Activated naive CD4-positive, alpha-beta T cell treated with anti-CD3 and anti-CD28 coated beads, Interleukin-2, amount 50 U/mL, for 16 hours (primary cell): ENCODE measurements at regions not wholly inside any gene's neighbourhood (a gene's known extent, or its start where the extent isn't known, plus 50 kb on each side); places are given as distances from the start of the nearest gene placed in this dataset.
"Not testable (repeated sequence)": the region's sequence is repeated elsewhere in the genome, so short reads cannot be mapped to it uniquely, and the experiment has no call there.

Experiments
- DNase-seq: peaks from one replicate; pipeline ENCODE4 v3.0.0-alpha.2; 2020

DNA sequence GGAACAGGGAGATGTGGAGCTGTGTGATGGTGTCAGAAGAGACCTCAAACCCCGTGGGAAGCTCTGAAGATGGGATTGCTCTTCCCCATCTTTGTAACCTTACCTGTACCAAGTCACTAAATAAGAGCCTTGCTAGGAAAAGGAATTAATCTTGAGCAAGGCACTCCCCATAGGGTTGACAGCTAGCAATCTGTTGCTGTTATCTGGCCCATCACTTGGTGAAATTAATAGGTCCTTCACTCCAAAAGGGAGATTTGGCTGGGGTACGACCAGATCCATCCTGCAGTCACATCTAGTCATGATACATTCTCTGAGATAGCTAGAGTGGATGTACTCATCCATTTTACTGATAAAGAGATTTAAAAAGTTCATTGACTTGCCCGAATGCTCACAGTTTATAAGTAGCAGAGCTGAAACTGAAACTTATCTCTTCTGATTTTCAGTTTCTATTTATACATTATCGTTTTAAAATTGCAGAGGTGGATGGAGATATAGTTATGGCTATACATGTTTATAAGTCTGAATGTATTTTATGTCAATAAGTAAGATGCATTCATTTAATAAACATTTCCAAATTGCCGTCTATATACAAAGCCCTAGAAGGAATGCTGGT, 299.1 kb upstream of the MCTP2 start:
- DNase-seq: no peak

DNA sequence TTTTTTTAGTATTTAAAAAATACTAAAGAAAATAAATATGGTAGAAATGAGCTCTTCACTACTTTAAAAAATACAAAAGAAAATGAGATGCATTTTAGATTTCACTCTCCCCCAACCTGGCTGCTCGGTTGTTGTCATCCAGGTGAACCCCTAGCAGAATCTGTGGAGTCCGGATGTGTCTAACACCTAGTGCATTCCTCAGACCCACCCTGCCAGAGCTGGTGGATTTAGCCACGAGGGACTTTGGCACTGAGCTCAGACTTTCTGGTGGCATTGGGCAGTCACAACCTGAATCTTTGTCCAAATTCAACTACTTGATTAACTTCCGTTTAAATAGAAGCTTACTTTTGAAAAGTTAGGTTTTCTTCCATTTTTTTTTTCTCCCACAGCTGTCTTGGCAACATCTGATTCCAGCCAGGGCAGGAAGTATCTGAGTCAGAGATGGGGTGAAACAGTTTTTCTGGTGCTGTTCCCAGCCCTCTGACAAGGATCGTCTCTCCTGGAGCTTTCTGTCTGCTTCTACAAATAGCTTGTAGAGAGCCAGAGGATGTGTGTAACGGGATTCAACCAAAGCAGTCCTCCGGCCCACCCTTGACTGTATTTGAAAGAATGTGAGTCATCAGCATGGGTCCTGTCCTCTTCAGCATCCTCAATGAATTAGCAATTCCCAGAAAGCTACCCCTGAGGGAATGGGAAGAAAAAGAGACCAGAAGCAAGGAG, 301.8 kb upstream of the MCTP2 start:
- no peak for DNase-seq

DNA sequence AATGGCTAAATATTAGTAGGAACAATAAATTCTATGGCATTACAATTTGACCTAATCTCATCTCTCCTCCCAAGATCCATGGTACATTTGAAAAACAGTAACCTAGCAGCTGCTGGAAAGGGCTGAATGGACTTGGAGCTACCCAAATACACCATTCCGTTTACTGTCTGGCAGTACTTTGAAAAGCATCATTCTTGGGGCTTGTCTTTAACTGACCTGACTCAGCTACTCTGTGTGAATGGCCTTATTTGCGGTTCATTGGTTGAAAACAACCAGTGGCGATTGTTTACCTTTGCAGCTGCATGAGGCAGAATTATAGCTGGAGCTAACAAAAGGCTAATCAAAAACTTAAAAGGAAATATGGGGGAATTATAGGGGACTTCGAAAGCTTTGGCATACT, 311.2 kb upstream of the MCTP2 start:
- DNase-seq: no peak

DNA sequence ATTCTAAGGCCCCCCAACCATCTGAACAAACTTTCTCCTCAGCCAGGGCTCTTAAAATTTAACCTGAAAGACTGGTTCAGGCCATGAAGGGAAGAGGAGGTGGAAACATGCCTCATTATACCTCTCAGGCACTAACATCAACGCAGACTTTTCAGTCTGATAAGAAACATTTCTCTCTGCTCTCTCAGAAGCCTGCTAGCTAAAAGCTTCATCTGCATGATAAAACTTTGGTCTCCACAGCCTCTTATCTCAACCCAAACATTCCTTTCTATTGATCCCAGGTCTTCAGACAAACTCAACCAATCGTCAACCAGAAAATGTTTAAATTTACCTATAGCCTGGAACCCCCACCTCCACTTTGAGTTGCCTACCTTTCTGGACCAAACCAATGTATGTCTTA, 312.6 kb upstream of the MCTP2 start:
- not testable (repeated sequence) for DNase-seq

DNA sequence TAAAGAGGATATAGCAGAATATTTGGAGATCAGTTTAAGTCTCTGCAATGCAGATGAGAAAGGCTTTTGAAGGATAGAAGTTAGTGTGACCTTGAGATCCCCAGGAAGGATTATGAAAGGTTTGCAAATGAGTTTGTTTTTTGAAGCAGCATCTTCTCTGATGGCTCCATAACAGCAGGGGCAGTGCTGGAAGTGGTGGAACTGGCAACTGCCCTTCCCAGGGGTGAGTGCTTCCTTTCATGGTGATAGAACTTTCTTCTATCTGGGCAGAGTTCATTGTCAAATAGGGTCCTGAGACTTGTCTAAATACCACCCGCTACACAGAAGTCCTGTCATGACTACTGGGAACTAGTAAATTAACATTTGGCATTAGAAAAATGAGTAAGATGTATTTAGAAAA, 314.2 kb upstream of the MCTP2 start:
- DNase-seq: no peak

DNA sequence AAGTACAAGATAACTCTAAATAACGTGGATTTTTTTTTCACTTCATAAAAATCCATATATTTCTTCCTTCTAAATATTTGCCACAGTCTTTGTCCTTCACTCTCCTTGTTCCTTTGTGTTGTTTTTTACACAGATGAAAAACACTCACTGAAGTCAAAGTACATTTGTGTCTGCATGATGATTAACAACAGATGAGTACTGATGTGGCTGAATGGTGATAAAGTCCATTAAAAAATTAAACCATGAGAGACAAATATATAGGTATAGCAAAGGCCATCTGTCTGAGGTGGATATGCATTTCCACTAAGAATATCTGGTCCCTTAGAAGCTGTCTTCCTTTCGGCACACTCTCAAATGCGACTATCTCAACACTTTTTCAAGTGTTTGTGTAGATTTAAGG, 317.5 kb upstream of the MCTP2 start:
- no peak for DNase-seq

DNA sequence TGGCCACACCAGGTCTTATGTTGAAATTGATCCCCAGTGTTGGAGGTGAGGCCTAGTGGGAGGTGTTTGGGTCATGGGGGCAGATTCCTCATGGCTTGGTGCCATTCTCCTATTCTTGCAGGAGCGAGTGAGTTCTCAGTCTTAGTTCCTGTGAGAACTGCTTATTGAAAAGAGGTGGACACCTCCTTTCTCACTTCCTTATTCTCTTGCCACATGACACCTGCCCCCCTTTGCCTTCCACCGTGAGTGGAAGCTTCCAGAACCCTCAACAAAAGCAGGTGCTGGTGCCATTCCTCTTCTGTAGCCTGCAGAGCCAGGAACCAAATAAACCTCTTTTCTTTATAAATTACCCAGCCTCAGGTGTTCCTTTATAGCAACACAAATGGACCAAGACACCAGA, 318.1 kb upstream of the MCTP2 start:
- no peak for DNase-seq

DNA sequence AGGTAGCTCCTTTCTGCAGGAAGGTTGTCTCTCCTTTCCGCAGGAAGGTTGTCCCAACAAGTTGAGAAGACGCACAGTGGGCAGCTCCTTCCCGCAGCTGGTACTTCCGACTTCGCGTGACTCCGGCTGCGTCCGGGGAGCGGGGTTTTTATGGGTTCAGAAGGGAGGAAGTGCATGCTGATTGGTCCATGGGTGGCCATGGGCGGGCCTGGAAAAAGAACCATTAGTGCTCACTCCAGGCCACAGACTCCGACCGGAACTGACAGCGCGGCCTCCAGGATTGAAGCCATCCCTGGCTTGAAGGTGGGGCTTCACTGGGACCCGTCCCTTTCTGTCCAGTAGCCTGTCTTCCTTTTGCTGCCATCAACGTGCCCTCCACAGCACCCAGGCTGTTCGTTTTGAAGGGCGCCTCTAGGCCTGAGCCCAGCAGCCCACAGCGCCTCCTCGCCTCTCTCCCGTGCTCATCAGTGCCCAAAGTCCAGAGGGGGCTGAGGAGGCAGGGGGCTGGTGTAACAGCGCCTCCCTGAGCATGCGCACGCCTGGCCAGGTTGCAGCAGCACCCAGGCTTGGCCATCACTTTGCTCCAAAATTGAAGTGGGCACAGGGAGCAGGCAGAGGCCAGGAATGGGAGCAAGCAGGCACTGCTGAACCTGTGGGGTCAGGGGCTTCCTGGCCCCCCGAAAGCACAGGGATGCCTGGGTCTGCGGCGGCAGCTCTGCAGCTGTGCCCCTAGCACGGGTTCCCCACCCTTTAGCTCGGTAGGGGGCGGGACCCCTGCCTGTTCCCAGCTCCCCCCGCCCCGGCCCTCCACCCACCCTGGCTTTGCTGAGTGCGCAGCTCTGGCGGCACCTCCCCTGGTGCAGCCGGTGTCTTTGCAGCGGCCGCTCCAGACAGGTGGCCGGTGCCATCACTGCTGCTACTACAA, 330.6 kb upstream of the MCTP2 start:
- DNase-seq: no peak

DNA sequence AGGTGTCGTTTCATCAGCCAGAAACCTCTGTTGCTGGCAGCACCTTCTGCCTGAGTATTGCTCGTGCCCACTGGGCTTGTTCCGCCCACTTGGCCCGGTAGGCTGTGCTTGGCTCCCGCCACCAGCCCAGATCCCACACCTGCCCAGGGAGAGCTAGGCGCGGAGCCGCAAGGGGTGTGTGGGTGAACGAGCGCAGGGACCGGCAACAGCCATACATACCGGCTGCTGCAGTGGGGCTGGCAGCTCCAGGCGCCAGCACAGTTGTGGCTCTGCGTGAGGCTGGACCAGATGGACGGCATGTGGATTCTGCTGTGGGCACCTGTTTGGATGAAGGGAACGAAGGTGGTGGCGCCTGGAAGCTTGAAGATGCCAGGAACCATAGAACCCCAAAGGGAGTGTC, 331.5 kb upstream of the MCTP2 start:
- no peak for DNase-seq

DNA sequence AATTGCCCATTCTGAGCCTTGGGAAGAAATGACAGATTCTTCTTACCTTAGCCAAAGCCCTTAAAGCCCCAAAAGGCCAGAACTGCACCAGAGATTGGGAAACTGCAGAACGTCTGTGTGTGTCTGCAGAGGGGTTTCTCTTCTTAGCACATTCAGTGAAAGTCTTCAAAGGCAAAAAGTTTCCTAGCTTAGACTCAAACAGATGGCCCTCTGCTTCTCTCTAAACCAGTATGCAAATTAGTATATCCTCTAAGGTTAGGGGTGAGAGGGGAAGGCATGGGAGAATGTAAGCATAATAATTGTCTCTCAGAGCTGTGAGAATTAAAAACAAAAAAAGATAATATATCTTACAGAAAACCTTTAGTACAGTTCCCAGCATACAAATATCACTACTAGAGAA, 334.0 kb upstream of the MCTP2 start:
- no peak for DNase-seq

DNA sequence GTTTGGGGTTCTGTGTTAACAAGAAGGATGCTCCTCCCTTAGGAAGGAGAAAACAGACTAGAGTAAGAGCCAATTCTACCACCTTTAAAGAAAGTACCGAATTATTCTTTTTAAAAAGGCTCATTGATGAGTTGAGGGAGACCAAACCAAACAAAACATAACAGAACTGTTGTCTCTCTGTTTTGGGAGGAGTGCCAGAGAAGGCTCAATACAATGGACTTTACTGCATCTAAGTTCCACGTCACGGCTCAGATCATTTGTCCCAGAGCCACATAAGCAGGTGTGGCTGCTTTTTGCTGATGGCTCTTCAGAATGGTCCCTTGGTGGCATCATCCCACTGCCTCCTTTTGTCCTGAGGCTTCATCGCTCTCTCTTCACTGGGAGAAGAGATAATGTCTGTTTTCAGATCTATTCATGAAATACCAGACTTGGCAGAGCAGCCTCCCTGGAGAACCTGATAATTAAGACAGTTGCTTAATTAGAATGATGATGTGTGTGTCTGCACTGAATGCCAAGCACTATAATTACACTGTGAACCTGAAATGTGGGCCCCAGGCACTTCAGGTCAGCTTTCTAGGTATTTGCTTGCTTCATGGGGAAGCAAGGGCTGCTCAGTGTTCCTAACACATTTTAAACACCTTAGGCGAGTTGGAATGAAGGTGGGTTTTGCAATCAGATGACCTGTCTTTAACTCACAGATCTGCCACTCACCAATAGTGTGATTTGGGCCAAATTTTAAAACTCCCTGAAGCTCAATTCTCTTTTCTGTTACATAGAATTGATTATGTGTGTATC, 335.2 kb upstream of the MCTP2 start:
- DNase-seq: no peak

DNA sequence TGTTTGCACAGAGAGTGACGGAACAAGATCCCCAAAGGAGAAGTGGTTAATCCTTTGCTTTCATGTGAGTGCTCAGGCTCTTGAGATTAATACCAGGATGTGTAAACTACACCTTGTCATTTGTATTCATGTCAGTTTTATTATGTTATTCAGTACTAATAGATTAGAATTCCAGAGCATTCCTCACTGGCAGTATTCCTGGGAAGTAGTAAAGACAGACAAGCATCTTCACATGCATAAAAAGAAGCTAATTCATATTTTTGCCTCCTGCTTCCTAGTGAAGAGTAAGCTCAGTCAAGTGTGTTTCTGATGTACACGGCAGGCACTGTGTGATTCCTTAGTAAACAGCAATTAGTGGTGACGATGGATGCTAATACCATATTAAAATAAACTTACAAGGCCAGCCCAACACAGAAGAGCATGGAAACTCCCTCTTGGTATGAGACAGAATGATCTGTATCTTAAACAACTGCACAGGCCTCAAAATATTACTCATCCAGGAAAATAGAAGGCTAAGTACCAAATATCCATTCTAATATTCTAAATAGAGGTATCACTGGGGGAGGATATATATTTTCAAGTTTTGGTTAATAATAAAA, 336.8 kb upstream of the MCTP2 start:
- DNase-seq: no peak

DNA sequence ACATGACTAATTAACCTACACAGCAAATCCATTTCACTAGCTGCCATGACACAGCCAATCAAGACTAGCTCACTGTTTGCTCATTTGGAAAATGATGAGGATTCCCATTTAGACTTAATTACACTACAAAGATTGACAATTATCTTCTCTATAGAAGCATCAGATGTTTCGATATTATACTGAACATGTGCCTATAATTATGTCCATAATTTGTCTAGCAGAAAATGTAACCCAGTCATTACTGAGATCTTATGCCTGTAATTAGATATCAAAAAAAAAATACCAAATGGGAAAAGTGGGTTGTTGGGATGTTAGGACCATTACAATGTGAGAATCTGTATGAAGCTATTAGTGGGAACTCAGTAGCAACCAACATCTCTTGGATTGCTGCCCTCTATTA, 344.2 kb upstream of the MCTP2 start:
- no peak for DNase-seq

DNA sequence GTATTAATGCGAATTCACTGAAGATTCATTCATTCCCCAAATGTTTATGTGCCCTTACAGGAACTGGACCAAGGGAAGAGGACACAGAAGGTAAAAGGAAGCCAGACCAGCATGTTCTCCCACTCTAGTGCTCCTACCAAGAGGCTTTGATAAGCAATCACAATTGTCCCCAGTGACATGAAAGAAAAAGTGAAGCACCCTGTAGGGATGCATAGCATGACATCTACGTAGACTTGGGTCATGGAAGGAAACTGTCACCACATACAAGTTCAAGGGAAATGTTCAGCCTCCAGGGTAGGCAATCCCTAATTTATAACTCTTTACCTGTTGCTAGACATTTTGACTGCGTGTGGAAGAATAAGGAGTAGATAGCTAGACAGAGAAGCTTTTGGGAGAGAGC, 348.6 kb upstream of the MCTP2 start:
- no peak for DNase-seq

DNA sequence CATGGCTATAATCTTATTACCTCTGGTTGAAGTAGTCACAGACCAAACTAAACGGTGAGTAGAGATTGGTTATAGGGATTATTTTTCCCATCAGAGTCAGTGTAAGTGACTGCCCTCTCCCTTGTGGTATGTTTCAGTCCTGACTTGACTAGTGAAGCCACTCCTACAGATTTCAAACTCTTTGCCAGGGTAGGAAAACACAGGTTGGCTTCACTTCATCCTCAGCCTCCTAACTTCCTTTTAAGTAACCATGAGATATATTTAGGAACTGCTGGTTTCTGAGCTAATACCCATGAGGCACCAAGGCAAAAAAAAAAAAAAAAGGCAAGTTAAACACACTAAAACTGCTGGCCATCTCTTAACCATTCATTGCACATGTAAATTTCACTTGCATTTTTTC, 349.2 kb upstream of the MCTP2 start:
- DNase-seq: no peak

DNA sequence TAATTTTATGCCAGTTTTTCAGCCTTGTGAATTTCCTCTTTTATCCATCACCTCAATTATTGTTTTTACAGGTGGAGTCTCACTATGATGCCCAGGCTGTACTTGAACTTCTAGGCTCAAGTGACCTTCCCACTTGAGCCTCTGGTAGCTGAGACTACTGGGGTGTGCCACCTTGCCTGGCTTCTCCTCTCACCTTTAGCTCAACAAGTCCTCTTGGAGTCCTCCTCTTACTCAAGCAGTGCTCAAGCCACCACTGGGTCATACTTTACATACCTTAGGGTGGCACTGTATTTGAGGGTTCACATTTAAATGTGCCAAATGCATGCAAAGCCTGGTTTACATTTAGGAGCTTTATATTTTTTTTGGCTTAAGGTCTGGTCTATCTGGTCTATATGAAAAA, 350.1 kb upstream of the MCTP2 start:
- DNase-seq: no peak

DNA sequence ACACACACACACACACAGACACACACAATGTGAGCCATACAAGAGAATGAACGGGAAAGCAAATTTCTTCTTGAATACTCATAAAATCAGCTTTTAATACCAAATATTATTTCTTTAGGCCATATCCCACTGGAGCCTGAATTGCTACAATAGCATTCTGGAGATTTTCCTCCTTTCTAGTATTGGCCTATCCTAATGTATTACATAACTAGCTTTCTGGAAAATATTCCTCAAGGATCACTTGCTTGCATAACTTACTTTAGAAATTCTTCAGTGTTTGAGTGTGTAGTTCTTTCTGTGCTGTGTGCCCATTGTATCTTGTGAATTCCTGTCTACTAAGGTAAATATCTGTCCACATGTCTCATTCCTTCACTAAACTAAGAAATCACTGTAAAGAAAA, 351.0 kb upstream of the MCTP2 start:
- DNase-seq: no peak

DNA sequence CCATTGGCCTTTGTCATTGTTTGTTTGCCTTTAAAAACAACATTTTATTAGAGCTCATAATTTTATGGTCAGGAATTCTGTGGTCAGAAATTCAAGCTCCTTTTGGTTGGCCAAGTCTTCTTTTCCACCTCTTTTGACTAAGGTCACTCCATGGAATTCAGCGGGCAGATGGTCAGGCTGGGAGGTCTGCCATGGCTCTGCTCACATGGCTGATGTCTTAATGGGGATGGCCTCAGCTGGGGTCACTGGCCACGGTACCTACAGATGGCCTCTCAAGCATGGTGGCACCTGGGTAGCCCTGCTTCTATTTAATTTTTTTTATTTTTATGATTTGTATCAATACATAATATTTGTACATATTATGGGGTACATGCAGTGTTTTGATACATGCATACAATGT, 360.8 kb upstream of the MCTP2 start:
- no peak for DNase-seq

DNA sequence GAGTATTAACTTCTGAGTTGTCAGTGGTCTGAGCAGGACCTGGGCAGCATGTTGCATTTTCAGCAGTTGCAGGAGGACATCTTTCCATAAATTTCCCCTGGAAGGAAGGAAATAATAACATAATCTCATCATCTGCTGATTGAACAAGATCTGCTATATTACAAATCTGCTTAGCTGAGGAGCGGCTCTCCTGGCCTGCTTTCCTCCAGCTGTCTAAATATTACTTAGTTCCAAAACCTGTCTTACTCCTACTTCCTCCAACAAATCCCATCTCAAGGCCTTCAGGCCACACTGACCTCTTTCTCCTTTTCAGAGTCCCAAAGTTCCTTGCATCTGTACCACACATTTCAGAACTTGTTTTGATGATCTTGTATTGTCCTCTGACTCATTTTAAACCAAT, 364.4 kb upstream of the MCTP2 start:
- no peak for DNase-seq

DNA sequence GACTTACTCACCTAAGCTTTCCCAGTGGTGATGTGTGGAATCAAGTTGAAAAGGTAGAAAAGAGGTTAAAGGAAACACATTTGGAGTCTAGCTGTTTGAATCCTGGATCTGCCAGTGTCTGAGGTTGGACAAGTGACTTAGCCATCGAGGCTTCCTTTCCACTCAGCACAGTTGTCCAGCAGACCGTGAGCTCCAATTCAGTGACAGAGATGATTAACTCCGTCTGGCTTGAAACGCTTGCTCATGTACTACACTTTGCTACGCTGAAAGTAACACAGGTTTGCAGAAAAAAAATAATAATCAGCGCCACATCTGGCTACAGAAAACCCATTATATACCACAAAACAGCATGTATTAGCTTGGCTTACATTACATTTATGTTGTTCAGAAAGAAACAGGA, 364.9 kb upstream of the MCTP2 start:
- no peak for DNase-seq

DNA sequence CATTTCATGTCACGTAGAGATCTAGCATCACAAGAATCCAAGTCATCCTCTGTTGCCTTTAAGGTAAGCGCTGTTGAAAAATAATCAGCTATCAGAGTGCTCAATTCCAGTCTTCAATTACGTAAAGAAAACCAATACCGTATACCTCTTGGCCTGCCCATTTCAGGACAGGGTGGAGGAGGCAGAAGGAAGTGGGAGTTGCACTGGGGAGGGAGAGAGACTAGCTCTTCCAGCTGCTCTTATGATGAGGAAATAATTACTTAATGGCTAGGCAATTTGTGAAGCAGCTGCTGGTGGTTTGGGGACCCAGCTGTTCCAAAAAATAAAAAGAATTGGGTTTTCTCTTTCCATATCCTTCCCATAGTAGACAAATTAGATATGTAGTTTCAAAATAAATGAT, 365.8 kb upstream of the MCTP2 start:
- DNase-seq: no peak

DNA sequence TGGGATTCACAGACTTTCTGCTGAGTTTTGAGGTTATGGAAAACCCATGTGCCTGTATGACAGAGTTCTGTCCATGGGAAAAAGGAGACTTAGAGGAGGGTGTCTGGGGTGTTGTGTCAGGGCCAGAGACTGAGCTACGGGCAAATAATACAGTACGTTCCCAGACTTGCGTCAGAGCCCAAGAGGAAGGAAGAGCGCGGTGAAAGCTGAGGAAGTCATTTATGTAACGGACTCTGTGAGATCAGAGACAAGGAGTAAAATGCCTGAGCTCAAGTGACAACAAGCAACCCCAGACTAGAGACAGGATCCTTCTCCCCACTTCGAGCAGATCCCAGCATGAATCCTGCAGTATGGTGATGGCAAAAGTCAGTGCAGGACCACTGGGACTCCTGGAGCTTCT, 368.6 kb upstream of the MCTP2 start:
- DNase-seq: no peak
